A549 (cell line): ENCODE measurements at regions not wholly inside any gene's neighbourhood (a gene's known extent, or its start where the extent isn't known, plus 50 kb on each side); places are given as distances from the start of the nearest gene placed in this dataset.

Experiments
- CHD2 ChIP-seq: fragments of 150-350 bp; IDR thresholded peaks from 2 replicates; pipeline ENCODE4 v1.6.1; 2014; ENCODE audit warnings: low read length; ENCODE audit not compliant: partially characterized antibody
- RNF2 ChIP-seq: fragments of 200-600 bp; sonication (generic); IDR thresholded peaks from 2 replicates; pipeline ENCODE4 v1.6.1; 2016; ENCODE audit warnings: low read depth, mild to moderate bottlenecking, antibody characterized with exemption, moderate library complexity, borderline replicate concordance
- TF ChIP-seq, protein P1 (sequence below): fragments of >200 bp; sonication (Bioruptor Twin); formaldehyde crosslinking; IDR thresholded peaks from 3 replicates; pipeline ENCODE4 v1.5.1; 2016

DNA sequence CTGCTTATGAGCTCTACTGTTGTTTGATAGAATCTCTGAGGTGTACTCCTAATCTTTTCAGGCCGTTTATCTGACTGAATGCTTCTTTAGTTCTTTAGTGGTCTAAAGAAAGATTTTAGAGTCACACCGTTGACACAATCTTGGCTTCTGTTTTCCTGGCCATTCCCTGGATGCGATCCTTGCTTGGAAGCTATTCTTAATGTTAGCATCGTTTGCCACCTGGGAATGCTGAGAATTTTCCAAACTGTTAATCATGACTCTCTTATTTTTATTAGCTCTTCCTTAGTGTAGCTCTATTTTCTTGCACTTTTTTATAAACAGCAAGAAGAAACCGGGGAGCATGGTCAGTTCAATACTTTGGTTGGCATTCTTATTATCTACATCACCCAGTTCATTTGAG lies 281.0 kb upstream of the PCDH20 start:
- TF ChIP-seq, protein P1, sequence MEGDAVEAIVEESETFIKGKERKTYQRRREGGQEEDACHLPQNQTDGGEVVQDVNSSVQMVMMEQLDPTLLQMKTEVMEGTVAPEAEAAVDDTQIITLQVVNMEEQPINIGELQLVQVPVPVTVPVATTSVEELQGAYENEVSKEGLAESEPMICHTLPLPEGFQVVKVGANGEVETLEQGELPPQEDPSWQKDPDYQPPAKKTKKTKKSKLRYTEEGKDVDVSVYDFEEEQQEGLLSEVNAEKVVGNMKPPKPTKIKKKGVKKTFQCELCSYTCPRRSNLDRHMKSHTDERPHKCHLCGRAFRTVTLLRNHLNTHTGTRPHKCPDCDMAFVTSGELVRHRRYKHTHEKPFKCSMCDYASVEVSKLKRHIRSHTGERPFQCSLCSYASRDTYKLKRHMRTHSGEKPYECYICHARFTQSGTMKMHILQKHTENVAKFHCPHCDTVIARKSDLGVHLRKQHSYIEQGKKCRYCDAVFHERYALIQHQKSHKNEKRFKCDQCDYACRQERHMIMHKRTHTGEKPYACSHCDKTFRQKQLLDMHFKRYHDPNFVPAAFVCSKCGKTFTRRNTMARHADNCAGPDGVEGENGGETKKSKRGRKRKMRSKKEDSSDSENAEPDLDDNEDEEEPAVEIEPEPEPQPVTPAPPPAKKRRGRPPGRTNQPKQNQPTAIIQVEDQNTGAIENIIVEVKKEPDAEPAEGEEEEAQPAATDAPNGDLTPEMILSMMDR = no peak
- TF ChIP-seq RNF2 (no peak), CHD2 (no peak)
